ENCODE measurements at regions not wholly inside any gene's neighbourhood (a gene's known extent, or its start where the extent isn't known, plus 50 kb on each side); places are given as distances from the start of the nearest gene placed in this dataset.

DNA sequence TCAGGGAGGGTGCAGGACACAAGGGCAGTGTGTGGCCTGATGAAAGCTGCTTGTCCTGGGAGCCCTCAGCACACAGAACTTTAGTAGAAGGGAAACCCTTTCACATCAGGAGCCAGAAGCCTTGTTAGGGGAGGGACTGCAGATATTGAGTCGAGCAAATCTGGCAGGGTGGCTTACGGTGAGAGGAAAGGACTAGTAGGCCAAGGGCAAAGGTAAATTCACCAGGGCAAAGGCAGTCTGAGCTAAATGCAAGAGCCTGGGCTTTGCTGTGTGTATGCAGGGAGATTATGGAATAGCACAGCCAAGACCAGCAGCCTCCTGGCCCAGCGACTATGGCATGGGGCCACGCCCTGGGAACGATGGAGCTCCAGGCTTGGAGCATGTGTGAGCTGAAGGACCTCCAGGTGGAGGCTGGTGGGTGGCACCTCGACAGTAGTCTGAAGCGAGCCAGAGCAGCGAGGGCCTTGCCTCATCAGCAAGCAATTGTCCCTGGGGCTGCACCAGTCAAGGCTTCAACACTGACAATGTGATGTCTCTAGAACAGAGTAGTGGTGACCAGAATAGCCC is 76.1 kb downstream of the CCR1 start:
- no peak for TF ChIP-seq CTCF (conservative IDR thresholded peaks at IDR 0.05; ENCODE audit: low read depth, low read length)
- no peak for TF ChIP-seq EZH2phosphoT487 (IDR thresholded peaks at IDR 0.05; ENCODE audit: borderline replicate concordance, low read length)
- TF ChIP-seq EZH2 (IDR thresholded peaks at IDR 0.05; ENCODE audit: low read length, unreplicated experiment), result no peak
